NCI-H2227 treated with DMSO at 0.1 percent for 48 hours (cell line): ENCODE measurements at regions not wholly inside any gene's neighbourhood (a gene's known extent, or its start where the extent isn't known, plus 50 kb on each side); places are given as distances from the start of the nearest gene placed in this dataset.

Source experiments
- DNase-seq: peaks from one replicate; lab custom pipeline; 2025; lab: John Stamatoyannopoulos, UW

DNA sequence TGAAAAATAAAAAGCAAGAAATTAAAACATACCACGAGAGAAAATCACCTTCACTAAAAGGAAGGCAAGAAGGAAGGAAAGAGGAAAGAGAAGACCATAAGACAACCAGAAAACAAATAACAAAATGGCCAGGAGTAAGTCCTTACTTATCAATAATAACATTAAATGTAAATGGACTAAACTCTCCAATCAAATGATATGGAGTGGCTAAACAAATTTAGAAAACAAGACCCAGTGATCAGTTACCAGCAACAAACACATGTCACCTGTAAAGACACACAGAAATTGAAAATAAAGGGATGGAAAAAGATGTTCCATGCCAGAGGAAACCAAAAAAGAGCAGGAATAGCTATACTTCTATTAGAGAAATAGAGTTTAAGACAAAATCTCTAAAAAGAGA is 85.0 kb upstream of the SLC38A4 start:
- no peak for DNase-seq

DNA sequence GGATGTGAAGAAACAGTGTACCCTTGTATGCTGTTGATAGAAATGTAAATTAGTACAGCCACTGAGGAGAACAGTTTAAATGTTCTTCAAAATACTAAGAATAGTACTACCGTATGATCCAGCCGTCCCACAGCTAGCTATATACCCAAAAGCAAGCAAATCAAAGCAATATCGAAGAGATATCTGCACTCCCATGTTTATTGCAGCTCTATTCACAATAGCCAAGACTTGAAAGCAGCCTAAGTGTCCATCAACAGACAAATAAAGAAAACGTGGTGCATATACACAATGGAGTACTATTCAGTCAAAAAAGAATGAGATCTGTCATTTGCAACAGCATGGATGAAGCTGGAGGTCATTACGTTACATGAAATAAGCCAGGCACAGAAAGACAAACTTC is 88.5 kb upstream of the SLC38A4 start:
- DNase-seq = no peak

DNA sequence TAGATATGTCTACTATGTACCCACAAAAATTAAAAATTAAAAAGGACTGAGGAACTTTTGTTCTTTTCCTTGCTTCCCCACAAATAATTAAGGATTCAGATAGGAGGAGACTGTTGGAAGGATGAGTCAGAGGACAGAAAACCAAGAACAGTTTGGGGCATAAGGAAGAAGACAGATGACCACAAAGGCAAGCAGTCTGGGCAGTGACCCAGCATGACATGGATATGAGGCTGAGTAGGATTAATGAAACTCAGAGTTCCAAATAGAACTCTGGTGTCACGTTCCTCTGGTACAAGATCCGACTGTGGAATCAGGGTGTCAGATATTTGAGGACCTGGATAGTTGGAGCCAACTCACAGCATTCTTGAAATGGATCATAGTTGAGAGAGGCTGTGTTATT is 89.3 kb upstream of the SLC38A4 start:
- no peak for DNase-seq

DNA sequence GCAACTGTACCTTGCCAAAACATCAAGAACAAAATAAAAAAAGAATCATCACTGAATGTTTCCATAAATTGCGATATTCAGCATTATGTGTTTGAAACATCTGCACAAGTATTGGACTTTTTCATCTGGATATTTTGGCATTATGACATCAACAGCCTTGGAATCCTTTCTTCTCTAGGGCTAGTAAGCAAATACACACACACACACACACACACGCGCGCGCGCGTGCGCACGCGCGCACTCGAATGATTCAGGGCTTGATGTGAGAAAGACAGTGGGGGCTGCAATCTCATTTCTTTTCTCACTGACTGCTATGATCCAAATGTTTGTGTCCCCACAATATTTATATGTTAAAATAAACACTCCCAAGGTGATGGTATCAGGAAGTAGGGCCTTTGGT is 90.0 kb upstream of the SLC38A4 start:
- no peak for DNase-seq

DNA sequence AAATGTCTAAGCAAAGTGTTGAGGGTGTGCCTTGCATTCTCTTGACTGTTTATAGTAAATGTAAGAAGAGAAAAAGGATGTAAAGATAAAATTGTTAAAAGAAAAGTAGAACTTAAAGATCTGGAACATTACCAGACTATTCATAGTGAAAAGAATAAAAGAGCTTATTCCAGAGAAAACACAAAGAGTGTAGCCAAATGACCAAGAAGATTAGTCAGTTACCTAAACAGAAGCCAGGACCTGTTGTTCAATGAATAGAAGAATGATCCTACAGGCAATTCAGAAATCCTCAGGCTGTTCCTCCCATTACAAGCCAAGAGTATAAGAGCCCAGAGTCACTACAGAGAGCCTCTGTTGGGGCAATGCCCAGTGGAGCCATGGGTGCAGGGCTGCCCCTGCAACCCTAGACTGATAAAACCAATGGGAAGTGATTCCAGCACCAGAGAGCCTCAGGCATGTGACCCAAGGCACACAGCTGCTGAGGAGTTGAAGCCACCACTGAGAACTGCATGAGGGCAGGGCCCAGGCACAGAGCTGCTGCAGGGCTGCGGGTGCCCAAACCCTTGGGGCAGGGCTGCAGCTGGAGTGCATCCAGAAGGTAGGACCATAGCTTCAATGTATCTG is 91.1 kb upstream of the SLC38A4 start:
- no peak for DNase-seq

DNA sequence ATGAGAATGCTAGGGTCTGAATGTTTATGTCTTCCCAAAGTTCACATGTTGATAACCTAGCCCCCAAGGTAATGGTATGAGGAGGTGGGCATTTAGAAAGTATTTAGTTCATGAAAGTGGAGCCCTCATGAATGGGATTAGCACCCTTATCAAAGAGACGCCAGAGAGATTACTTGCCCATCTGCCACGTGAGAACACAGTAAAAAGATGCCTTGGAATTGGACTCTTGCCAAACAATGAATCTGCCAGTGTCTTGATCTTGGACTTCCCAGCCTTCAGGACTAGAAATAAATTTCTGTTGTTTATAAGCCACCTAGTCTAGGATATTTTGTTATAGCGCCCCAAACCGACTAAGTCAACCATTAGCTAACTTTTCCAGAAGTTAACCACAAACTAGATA is 92.0 kb upstream of the SLC38A4 start:
- no peak for DNase-seq

DNA sequence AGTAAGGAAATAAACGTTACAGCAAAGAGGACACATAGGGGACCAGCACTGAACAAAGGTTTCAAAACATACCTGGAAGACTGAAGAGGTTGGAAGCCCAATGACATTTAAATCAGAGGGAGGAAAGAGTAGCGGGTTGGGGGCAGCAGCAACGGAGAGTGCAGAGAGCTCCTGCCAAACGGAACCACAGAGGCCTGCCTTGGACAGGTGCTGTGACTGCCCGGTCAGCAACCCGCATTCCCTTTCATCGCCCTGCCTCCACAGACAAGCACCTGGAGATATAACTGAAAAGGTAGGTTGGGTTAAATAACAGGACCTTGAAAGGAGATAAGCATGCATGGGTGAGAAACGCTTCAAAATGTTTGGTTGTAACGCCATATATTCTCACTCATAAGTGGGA is 92.8 kb upstream of the SLC38A4 start:
- no peak for DNase-seq

DNA sequence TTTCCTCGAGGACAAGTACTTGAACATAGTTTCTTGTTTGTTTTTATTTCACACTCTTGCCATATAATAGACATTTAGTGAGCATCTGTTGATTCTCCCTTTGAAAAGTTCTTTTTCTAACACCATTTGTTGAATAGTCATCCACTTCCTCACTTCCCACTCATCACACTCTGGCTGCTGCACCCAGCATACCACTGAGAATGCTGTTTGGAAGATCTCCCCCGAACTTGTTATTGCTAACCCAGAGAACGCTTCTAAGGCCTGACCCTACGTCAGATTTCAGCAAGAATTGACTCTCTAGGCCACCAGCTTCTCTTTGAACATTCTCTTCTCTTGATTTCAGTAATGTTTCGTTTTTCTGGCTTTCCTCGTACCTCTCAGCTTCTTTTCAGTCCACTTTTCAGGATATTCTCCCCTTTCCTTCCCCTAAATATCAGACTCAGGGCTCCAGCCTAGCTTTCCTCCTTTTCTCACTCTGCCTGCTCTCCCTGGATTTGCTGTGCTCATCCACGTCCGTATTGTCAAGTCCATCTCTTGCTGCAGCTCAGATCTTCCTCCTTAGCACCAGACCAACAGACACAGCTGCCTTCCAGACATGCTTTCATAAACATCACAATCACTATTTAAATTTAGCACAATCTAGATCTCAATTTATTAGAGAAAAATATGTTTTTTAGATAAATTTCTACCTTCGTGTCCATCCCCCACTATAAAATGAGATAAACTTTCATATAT is 94.0 kb upstream of the SLC38A4 start:
- DNase-seq = no peak

DNA sequence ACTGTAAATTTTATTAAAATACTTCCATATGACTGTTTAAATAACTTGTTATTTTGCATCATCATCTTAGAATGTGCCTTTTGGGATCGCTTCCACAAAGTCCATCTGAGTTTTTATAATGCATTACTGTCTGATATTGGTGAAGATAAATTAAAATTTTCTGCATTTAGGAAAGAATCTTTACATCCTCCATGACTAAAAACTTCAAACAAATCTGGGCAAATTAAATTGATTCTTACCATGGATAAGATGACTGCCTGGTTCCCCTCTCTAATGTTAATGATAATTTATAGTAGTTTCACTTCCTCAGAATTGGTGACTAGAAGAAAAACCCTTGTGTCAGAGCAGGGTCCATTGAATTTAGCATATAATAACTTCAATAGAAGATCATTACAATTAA is 94.7 kb upstream of the SLC38A4 start:
- DNase-seq = no peak

DNA sequence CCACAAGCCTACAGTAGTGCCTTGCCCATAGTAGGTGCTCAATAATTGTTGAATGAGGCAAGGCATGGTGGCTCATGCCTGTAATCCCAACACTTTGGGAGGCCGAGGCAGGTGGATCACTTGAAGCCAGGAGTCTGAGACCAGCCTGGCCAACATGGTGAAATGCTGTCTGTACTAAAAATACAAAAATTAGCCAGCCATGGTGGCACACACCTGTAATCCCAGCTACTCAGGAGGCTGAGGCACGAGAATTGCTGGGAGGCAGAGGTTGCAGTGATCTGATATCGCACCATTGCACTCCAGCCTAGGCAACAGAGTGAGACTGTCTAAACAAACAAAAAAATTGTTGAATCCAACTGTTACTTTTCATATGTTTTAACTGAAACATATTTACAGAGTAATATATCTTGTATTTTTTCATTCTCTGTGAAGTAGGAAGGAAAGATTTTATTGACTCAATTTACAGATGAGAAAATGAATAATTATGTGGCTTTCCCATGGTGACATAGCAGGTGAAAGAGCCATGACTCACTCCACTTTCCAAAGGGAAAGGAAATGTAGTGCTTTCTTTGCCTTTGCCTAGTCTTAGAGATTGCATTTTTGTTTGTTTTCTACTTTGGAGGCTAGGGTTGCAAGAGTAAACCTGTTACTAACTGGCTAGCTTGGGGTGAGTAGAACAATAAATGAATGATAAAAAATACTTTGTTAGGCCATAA is 95.4 kb upstream of the SLC38A4 start:
- DNase-seq = no peak

DNA sequence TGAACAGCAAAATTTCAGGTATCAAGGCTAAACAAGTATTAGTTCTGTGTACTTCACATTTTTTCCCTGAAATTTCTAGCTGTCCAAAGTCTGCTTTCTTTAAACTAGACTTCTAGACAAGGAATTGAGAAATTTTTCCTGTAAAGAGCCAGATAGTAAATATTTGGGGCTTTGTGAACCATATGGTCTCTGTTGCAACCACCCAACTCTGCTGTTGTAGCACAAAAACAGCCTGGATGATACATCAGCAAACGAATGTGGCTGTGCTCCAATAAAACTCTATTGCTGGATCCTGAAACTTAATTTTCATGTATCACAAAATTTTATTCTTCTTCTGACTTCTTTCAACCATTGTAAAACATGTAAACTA is 96.0 kb upstream of the SLC38A4 start:
- DNase-seq = no peak

DNA sequence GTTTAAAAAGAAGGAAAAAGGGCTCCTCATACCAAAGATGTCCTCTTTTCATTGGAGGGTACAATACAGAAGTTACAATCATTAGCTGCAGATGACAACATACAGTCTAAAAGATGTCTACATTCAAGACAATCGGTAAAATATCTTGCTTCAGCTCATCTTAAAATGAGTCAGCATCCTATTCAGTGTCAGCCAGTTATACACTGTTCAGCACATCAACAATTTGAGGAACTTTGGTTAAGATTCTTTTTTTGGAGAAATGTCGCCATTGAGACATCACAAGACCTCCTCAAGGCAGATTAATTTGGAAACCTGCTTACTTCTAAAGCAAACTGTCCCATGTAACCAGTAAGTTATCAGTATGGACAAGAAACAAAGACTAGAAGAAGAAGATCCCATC is 100.7 kb upstream of the SLC38A4 start:
- DNase-seq = no peak

DNA sequence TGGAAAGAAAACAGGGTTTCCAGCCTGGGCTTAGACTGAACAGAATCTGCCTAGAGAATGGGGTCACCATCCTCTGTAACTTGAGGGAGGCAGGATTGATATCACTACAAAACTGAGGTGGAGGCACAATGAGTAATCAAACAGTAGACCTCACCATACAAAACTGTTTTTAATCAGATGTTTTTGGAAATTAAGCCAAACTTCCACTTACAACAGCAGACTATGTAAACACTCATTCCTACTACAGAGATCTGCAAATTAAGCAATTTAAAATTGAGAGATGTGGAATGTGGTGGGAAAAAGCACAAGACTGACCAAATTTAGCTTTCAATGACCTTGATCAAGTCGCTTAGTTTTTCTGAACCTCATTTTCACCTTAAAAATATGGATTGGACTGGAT is 104.3 kb upstream of the SLC38A4 start:
- DNase-seq = no peak

DNA sequence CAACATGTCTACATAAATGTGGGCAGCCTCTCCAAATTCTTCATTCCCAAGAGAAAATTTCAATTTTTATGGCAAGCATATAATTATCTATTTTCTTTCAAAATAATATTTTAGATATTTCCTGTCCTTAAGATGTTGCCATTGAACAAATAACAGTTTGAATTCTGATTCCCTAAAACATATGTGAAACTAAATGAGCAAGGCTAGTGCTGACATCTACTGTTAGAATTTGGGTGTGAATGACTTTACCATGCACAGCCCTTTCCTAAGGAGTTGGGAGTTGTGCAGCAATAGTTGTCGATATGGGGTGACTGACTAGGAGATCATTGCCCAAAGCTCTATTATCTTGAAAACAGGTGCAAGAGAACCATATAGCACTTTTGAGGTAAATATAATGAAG is 108.2 kb upstream of the SLC38A4 start:
- no peak for DNase-seq

DNA sequence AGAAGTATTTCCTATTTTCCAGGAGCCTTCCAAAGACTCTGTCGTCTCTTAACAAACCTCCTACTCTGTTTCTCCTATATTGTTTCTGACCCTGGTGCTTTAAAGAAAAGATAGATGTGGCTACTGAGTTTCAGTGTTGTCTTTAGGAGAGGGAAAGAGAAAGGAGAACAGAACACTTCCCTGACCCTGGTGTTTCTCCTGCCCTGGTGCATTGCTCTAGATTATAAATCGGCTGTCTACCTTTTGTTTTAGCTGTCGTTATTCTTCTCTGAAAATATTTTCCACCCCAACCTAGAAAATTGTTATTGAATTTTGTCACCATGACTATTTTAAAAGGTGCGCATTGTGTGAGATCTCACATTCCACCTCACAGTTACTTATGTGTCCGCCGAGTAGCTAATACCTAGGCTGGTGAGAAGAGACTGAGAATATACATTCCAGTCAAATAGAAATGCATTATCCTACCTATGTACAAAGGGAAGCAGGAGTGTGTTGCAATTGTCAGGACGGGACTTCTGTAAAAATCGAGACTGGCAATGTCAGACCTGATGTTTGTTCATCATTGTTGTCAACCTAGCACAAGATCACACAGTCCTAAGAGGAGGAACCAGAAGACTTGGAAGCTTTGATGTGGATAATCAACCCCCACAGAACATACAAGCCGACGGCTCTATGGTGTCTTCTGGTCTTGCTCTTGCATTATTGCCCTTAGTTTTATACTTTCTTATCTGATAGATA is 108.7 kb upstream of the SLC38A4 start:
- no peak for DNase-seq

DNA sequence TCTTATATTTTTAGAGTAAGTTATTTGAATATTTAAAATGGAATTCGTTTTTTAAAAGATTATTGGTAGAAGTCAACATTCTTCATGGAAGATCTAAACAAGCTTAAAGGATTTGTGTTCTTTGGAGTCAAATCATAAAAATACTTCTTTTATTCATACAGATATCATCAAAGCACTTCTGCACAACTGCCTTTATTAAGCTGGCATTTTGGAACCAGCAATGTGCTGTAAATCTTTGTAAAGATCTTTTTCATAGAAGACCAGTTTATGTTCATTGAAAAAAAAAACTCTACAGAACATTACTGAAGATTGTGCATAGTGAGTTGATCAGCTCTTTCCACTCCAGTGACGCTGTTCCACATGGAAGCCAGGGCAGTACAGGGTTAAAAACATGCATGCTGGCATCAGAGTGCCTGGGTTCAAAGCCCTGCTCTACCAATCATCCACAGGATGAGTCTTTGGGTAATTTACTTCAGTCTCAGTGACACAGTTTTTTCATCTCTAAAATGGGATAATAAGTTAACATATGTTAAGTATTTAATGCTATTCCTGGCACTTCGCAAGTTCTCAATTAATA is 109.6 kb upstream of the SLC38A4 start:
- no peak for DNase-seq

DNA sequence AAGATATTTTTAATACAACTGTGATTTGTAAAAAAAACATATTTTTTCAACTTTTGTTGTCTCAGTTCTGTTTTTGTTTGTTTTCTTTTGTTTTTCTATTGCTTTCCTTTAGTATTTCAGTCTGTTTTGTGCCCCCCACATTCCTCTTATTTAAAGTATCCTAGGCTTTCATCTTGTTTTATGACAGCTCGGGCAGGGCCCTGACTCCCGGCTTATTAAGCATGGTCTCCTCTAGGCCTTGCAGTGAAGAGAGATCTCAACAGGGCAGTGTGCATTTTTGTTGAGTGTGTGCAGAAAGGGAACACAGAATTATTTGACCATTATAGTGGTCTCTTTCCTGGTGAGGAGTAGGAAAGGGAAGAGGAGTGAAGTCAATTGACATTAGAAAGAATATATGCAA is 110.2 kb upstream of the SLC38A4 start:
- no peak for DNase-seq

DNA sequence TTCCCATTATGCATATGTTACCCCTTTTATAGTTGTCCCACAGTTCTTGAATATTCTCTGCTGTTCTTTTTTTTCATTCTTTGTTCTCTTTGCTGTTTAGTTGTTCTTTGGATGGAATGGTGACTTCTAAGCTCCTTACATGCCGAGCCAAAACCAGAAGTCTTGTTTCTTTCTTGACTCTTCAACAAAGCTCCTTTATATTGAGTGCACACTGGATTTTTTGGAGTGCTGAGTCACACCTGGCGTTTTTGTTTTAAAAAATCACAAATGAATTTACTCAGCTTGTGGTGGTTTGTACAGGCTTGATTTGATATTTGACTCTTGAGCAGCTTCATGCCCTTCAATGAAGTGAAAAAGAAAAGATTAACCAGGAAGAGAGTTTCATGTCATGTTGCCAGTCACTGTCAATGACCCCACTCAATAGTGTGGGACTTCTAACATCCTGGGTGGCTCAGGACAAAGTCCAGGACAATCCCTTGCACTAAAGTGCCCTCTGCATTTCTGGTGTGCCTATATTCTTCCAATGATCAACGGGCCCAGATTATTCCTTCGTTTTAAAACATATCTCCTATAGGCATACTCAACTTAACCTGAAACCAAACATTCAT is 112.4 kb upstream of the SLC38A4 start:
- DNase-seq = no peak

DNA sequence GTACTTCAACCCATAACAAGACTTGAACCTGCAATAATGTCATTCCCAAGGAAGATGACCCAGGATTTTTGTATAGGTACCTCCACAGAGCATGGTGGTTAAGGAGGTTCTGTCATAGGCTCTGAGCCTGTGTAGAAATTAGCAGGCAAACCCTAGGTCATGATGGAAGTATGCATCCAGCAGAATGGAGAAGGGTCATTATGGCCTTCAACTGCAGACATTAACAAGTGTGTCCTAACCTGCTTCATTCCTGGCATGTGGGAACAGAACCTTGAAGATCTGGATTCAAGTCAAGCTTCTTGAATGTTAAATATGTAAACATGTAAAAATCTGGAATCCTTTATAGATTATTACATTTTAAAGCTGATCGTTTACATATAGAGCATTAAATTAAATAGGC is 116.2 kb upstream of the SLC38A4 start:
- DNase-seq = no peak

DNA sequence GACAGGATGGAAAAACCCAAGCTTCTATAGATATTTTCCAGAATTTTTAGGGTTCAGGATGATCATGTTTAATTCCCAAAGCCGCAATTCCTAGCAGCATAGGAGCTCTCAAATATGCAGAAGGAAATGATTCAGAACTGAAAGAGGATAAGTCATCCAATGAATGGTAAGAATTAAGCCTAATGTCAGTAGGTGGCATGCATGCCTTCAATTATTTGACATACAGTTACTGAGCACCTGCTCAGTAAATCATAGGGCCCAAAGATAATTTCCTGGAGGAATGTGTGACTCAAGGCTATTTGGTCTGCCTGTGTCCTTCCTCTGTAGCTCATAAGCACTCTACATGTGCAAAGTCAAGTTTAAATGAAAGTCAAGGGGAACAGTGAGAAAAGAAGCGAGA is 116.8 kb upstream of the SLC38A4 start:
- DNase-seq = no peak

DNA sequence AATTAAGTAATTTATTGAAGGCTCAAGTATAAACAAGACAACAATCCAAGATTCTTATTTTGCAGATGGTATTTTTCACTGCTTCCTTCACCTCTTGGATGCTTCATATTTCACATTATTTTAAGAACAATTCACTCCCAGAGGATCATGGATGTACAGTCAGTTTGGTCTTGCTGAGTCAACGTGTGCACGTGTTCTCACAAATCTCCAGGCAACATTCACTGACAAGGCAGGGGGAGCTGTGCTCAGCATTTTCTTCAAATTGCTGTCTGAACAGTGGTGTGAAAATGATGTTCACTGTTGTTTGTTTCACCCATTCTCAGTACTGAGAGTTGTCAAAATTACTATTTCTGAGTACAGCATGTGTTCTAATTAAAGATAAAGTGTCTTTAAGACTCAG is 118.3 kb upstream of the SLC38A4 start:
- no peak for DNase-seq

DNA sequence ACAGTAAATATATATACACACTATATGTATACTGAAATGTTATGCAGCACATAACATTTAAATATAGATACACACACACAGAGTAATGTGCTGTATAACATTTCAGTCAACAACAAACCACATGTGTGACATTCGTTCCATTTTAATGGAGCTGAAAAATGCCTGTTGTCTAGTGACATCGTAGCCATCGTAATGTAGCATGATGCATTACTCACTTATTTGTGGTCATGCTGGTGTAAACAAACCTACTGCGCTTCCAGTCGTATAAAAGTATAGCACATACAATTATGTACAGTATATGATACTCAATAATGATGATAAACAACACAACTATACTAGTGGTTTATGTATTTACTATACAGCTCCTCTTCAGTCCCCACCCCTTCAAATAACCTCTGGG is 119.0 kb upstream of the SLC38A4 start:
- DNase-seq = no peak
